ENCODE measurements at regions not wholly inside any gene's neighbourhood (a gene's known extent, or its start where the extent isn't known, plus 50 kb on each side); places are given as distances from the start of the nearest gene placed in this dataset.

DNA sequence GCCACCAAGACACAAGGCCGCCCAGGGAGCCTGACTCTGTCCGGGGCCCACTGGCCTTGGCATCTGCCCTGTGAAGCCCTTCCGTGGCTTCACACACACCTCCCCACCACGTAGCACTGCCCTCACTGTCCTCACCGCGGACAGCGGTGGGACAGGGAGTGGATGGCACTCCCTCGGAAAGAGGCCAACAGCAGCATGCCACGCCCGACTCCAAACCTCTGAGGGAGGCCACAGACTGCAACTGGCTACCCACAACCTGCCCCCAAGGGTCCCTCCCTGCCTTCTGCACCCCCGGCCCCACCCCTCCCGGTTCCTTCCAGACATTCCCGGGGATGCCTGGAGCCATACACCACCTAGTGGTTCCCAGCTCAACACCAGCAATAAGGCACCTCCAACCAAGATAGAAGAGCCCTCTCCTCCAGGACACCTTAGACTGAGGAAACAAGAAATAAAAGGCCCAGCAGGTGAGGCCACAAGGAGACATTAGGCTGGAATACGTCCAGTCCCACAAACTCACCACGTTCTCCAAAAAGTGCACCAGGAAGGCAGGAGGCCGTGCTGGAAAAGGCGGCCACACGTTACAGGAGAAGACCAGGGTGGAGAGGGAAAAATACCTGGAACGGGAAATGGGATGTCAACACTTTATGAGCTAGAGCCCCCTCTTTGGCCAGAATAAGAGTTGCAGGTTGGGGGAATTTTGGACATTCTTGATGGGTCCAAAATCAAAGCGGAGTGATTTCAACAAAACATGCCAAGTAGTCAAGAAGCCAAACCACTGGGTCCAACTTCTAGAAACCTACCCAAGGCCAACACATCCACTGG lies 310.0 kb downstream of the SOX9 start:
- intact Hi-C loops (cut with DNase I): no loop called here
- Histone ChIP-seq H3K27ac (no peak overlapping the region), H3K9me3 (no peaks in the 10 kb centered on the region), H3K4me1 (ENCODE audit: insufficient read depth) (no peaks in the 10 kb centered on the region), H3K4me3 (no peak overlapping the region), H3K36me3 (no peaks in the 10 kb centered on the region), H3K27me3 (no peaks in the 10 kb centered on the region)
- TF ChIP-seq EP300 (IDR thresholded peaks at IDR 0.05) (no peak), POLR2A (IDR thresholded peaks at IDR 0.05) (no peak)
- TF ChIP-seq, protein P1, sequence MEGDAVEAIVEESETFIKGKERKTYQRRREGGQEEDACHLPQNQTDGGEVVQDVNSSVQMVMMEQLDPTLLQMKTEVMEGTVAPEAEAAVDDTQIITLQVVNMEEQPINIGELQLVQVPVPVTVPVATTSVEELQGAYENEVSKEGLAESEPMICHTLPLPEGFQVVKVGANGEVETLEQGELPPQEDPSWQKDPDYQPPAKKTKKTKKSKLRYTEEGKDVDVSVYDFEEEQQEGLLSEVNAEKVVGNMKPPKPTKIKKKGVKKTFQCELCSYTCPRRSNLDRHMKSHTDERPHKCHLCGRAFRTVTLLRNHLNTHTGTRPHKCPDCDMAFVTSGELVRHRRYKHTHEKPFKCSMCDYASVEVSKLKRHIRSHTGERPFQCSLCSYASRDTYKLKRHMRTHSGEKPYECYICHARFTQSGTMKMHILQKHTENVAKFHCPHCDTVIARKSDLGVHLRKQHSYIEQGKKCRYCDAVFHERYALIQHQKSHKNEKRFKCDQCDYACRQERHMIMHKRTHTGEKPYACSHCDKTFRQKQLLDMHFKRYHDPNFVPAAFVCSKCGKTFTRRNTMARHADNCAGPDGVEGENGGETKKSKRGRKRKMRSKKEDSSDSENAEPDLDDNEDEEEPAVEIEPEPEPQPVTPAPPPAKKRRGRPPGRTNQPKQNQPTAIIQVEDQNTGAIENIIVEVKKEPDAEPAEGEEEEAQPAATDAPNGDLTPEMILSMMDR (IDR thresholded peaks at IDR 0.05): no peak
- 76 to 82% (median 81%) methylated on average over 20 of the region's 20 CpGs for WGBS, 3 donors
- no peak for DNase-seq

DNA sequence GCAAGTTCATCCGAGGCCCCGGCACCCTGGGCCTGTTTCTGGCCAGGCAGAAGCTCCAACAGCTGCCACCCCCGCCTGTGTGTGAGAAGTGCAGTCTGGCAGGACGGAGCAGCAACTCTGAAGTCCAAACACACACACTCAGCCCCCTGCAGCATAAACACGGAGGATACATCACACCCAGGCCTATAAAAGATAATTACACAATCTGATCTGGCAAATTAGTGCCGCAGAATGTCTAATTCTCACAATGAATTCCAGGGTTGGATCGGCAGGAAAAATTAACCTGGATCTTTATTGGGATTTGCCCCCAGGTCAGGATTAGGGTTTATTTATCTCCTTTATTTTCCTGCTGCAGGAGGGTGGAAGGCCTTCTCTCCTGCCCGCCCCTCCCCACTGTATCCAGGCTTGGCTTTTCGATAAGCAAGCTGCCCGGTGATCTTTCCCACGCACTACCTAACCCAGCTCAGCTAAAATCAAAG lies 311.4 kb downstream of the SOX9 start:
- H3K4me1 ChIP-seq (ENCODE audit: insufficient read depth): no peaks in the 10 kb centered on the region
- no peaks in the 10 kb centered on the region for H3K9me3 ChIP-seq
- intact Hi-C loops (cut with DNase I): no loop called here
- WGBS, 3 donors: 31 to 53% (median 38%) methylated on average over 11 of the region's 11 CpGs
- H3K36me3 ChIP-seq: no peaks in the 10 kb centered on the region
- no peak overlapping the region for H3K27ac ChIP-seq
- TF ChIP-seq EP300 (IDR thresholded peaks at IDR 0.05): no peak
- no peak for DNase-seq
- no peaks in the 10 kb centered on the region for H3K27me3 ChIP-seq
- no peak overlapping the region for H3K4me3 ChIP-seq

DNA sequence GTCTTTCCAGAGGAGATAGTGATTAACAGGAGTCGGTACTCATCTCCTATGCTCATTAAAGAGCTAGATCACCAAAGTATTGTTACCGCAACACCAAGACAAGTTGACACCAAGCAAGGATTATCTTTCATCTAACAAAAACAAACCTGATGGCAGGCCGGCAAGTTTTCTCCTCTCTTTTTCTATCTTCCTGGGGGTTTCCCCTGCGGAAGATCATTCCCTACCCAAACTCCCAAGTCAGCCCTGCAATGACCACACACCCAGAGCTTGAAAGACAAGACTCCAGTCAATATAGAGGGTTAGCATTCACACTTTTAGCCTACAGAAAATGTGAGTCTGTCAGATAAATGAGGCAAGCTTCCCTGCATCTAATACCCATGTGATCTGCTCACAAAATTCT lies 312.1 kb downstream of the SOX9 start:
- H3K9me3 ChIP-seq: no peaks in the 10 kb centered on the region
- intact Hi-C loops (cut with DNase I): no loop called here
- no peak overlapping the region for H3K27ac ChIP-seq
- H3K27me3 ChIP-seq: no peaks in the 10 kb centered on the region
- TF ChIP-seq, protein P1 (IDR thresholded peaks at IDR 0.05): no peak
- TF ChIP-seq EP300 (IDR thresholded peaks at IDR 0.05): no peak
- no peaks in the 10 kb centered on the region for H3K4me1 ChIP-seq (ENCODE audit: insufficient read depth)
- no peaks in the 10 kb centered on the region for H3K36me3 ChIP-seq
- WGBS, 3 donors: 41 to 59% (median 46%) methylated on average over 4 of the region's 4 CpGs
- no peak for DNase-seq
- H3K4me3 ChIP-seq: no peak overlapping the region

- intact Hi-C loops (cut with DNase I): no loop called here
- H3K27ac ChIP-seq: no peak overlapping the region
- TF ChIP-seq EP300 (IDR thresholded peaks at IDR 0.05): no peak
- TF ChIP-seq, protein P1 (IDR thresholded peaks at IDR 0.05): no peak
- TF ChIP-seq POLR2A (IDR thresholded peaks at IDR 0.05): no peak
- H3K27me3 ChIP-seq: no peaks in the 10 kb centered on the region
- no peaks in the 10 kb centered on the region for H3K9me3 ChIP-seq
- no peaks in the 10 kb centered on the region for H3K4me1 ChIP-seq (ENCODE audit: insufficient read depth)
- 74 to 79% (median 76%) methylated on average over 3 of the region's 3 CpGs for WGBS, 3 donors
- DNase-seq: no peak
- no peaks in the 10 kb centered on the region for H3K36me3 ChIP-seq
- H3K4me3 ChIP-seq: no peak overlapping the region
Observed at GRCh38 chr17:72433797-72434196, 313.0 kb downstream of the SOX9 start.

- no peaks in the 10 kb centered on the region for H3K4me1 ChIP-seq (ENCODE audit: insufficient read depth)
- no peaks in the 10 kb centered on the region for H3K9me3 ChIP-seq
- no peak overlapping the region for H3K27ac ChIP-seq
- intact Hi-C loops (cut with DNase I): no loop called here
- no peaks in the 10 kb centered on the region for H3K27me3 ChIP-seq
- no peaks in the 10 kb centered on the region for H3K36me3 ChIP-seq
- TF ChIP-seq EP300 (IDR thresholded peaks at IDR 0.05) (no peak), POLR2A (IDR thresholded peaks at IDR 0.05) (no peak)
- TF ChIP-seq, protein P1 (IDR thresholded peaks at IDR 0.05): no peak
- DNase-seq: no peak
- H3K4me3 ChIP-seq: no peak overlapping the region
Observed at GRCh38 chr17:72434581-72434980, 313.8 kb downstream of the SOX9 start.

Measured in ovary (tissue), 7 donors.